Ishikawa (cell line): ENCODE measurements at regions not wholly inside any gene's neighbourhood (a gene's known extent, or its start where the extent isn't known, plus 50 kb on each side); places are given as distances from the start of the nearest gene placed in this dataset.

Source experiments
- CEBPB ChIP-seq: IDR thresholded peaks from 2 replicates; pipeline ENCODE4 v1.6.1; 2012
- CREB1 ChIP-seq: IDR thresholded peaks from 2 replicates; pipeline ENCODE4 v1.6.1; 2012; ENCODE audit warnings: low read depth
- EGR1 ChIP-seq: IDR thresholded peaks from 2 replicates; pipeline ENCODE4 v1.6.1; 2012
- EP300 ChIP-seq: IDR thresholded peaks from 2 replicates; pipeline ENCODE4 v1.6.1; 2012; ENCODE audit warnings: borderline replicate concordance
- NFIC ChIP-seq: IDR thresholded peaks from 2 replicates; pipeline ENCODE4 v1.6.1; 2012
- RAD21 ChIP-seq: IDR thresholded peaks from 2 replicates; pipeline ENCODE4 v1.6.1; 2012; ENCODE audit warnings: low read depth
- TCF12 ChIP-seq: IDR thresholded peaks from 2 replicates; pipeline ENCODE4 v1.6.1; 2012; ENCODE audit warnings: low read depth
- ZBTB7A ChIP-seq: IDR thresholded peaks from 2 replicates; pipeline ENCODE4 v1.6.1; 2012; ENCODE audit warnings: low read depth
- TF ChIP-seq, protein P1 (sequence below): IDR thresholded peaks from 2 replicates; pipeline ENCODE4 v1.6.1; 2012; ENCODE audit warnings: low read depth, mild to moderate bottlenecking
- TF ChIP-seq, protein P2 (sequence below): IDR thresholded peaks from 2 replicates; pipeline ENCODE4 v1.6.1; 2012

DNA sequence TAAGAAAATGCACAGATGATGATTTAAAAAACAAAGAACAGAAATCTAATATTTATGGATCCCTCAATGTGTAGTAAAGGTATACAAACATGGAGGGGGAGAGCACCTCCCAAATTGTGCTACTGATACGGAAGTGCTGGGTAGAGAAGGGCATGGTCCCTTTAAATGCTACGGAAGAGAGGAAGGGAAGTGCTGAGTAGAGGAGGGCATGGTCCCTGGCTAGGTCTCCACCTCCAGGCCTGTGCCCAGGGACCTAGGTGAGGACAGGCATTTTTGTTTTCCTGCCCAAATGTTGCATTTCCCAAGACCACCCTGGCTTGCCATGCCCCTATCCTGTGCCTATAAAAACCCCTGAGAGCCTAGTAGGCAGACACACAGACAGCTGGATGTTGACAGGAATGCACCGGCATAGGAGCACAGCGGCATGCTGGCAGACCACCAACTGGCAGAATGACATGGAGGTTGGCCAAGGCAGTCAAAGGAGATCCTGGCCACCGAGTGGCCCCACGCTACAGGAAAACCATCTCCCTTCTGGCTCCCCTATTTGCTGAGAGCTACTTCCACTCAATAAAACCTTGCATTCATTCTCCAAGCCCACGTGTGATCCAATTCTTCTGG, 62.1 kb upstream of the SPDL1 start:
- TF ChIP-seq, protein P1, sequence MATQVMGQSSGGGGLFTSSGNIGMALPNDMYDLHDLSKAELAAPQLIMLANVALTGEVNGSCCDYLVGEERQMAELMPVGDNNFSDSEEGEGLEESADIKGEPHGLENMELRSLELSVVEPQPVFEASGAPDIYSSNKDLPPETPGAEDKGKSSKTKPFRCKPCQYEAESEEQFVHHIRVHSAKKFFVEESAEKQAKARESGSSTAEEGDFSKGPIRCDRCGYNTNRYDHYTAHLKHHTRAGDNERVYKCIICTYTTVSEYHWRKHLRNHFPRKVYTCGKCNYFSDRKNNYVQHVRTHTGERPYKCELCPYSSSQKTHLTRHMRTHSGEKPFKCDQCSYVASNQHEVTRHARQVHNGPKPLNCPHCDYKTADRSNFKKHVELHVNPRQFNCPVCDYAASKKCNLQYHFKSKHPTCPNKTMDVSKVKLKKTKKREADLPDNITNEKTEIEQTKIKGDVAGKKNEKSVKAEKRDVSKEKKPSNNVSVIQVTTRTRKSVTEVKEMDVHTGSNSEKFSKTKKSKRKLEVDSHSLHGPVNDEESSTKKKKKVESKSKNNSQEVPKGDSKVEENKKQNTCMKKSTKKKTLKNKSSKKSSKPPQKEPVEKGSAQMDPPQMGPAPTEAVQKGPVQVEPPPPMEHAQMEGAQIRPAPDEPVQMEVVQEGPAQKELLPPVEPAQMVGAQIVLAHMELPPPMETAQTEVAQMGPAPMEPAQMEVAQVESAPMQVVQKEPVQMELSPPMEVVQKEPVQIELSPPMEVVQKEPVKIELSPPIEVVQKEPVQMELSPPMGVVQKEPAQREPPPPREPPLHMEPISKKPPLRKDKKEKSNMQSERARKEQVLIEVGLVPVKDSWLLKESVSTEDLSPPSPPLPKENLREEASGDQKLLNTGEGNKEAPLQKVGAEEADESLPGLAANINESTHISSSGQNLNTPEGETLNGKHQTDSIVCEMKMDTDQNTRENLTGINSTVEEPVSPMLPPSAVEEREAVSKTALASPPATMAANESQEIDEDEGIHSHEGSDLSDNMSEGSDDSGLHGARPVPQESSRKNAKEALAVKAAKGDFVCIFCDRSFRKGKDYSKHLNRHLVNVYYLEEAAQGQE = no peak
- TF ChIP-seq, protein P2, sequence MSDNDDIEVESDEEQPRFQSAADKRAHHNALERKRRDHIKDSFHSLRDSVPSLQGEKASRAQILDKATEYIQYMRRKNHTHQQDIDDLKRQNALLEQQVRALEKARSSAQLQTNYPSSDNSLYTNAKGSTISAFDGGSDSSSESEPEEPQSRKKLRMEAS = no peak
- no peak for TF ChIP-seq RAD21
- TF ChIP-seq CREB1 = no peak
- TF ChIP-seq TCF12 = no peak
- TF ChIP-seq EP300 = no peak
- TF ChIP-seq NFIC = no peak
- TF ChIP-seq ZBTB7A = no peak
- TF ChIP-seq CEBPB = no peak
- TF ChIP-seq EGR1 = no peak
